Heart left ventricle (tissue), 13 donors: ENCODE measurements at regions not wholly inside any gene's neighbourhood (a gene's known extent, or its start where the extent isn't known, plus 50 kb on each side); places are given as distances from the start of the nearest gene placed in this dataset.

Experiments
- CTCF ChIP-seq, 12 donors: fragments of 200-600 bp; sonication (generic) in 4 of 12; IDR thresholded peaks; one replicate each; pipeline versions ENCODE4 v1.5.0 to v1.8.0; 2018 to 2022; ENCODE audit warnings: antibody characterized with exemption in 12 of 12, mild to moderate bottlenecking in 5 of 12
- POLR2A ChIP-seq, 2 donors: fragments of 450-650 bp; IDR thresholded peaks; one replicate each; pipeline ENCODE4 v1.6.1; 2017; ENCODE audit warnings: antibody characterized with exemption in 2 of 2, mild to moderate bottlenecking in 2 of 2, moderate library complexity in 2 of 2
- donor health status: ischemic (EF 13 %, LVEDD 7.1; RV severe dilation, severe dysfunction).
- donor health status: DM: no; HTN: yes; CAD: no.
- donor health status: DM: no; HTN: no; CAD: no.
- donor health status: ischemic (EF 25% LVEDD 6.9; RV normal size, moderate dysfunction).
- donor health status: ischemic (EF 25% LVEDD 5.7; RV mildly dilated, moderate dysfunction).
- donor health status: ischemic (EF 35%, LVEDD 5.7; RV mildly dilated, moderate dysfunction).
- donor health status: nonischemic (EF 11% LVEDD 7.7; RV severe dilation, severe dysfunction).
- donor health status: DM: yes; HTN: yes; CAD: no.
- donor health status: PGD.
- donor health status: ischemic (EF 29% LVEDD 5.4; RV normal size, mild dysfunction).
- donor health status: nonischemic (EF 23%, LVEDD 6.1; RV moderate dilation, normal function).

GRCh38 chr3:75115695-75116094 is 501.2 kb upstream of the CNTN3 start:
- TF ChIP-seq POLR2A (IDR thresholded peaks at IDR 0.05) = no peak
- TF ChIP-seq CTCF (IDR thresholded peaks at IDR 0.05) = no peak
